GM18520 (cell line): ENCODE measurements at regions not wholly inside any gene's neighbourhood (a gene's known extent, or its start where the extent isn't known, plus 50 kb on each side); places are given as distances from the start of the nearest gene placed in this dataset.

Source experiments
- ATAC-seq: cut with Tn5 transposase; IDR thresholded peaks from one replicate; pipeline ENCODE4 v1.9.1; 2021; ENCODE audit not compliant: unreplicated experiment

DNA sequence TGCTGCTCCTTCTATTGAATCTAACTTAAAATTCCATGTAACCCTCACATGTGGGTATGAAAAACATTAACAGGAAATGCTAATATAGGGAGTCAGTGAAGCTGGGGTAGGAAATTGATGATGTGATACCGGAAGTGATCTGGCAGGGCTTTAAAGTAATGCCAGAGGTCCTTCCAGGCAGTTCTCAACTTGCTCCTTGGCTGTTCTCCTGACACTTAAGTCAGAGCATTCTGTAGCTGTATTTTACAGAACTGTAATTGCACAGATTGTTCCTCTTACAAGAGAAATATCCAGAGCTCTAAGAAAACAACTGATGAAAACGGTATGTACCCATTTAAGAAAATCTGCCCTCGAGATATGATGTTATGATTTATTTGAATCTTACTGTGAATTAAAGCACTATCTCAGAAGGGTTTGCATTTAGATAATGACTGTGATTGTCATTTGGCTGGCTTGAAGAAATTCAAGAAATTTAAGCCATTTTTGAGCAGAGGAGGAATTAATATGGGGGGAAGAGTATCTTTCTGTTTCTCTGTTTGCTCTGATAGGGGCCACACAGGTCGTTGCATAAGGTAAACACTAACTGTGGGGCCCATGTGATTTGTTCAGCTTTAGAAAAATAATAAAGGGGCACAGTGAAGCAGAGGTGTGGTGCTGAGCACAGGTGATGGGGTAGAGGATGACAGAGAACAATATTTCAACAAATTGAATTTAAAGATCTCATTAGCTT lies 88.4 kb downstream of the BBS10 start:
- no peak for ATAC-seq

DNA sequence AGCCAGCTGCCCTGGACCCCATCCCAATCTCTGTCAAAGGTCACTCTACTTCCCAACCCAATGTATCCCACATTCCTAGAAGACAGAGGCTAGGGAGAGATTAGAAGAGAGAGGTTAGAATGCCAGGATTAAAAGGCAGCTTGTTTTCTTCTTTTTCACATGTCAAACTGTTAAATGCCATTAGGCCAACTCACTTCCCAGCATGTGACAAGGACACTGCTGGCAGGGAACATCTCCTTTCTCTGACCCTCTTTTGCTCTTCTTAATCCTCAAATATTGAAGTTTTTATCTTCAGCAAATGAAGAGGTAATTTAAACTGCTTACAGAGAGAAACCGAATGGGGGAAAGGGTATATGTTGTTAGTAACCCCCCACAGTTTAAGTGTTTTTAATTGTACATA lies 89.1 kb downstream of the BBS10 start:
- no peak for ATAC-seq

DNA sequence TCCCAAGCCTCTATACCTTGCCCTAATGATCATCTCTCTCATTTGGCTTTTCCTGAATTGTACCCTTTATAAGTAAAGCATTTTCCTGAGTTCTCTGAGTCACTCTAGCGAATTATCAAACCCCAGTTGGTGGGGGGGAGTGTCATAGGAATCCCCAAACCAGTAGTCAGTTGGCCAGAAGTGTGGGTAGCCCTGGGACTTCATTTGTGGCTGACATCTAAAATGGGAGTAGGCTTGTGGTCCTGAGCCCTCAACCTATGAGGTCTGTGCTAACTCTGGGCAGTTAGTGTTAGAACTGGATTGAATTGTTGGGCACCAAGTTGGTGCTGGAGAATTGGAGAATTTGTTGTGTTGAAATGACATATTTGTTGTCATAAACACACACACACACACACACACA lies 91.3 kb downstream of the BBS10 start:
- ATAC-seq, result no peak

DNA sequence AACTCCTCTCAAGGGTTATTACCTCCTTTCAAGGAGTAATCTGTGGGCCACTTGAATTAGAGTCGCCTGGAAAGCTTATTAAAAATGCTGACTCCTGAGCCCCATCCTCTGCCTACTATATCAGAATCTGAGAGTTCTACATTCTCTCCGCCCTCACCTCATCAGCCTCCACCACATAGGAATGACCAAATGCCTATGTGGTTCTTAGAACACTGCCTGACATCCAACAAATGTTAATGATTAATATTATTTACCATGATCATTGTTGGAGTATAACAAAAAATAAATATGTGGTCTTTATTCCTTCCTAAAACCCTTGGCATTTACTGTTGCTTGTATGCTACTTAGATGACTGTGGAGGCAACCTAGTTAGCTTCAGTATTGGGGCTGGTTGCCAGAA lies 91.9 kb downstream of the BBS10 start:
- ATAC-seq, result no peak

DNA sequence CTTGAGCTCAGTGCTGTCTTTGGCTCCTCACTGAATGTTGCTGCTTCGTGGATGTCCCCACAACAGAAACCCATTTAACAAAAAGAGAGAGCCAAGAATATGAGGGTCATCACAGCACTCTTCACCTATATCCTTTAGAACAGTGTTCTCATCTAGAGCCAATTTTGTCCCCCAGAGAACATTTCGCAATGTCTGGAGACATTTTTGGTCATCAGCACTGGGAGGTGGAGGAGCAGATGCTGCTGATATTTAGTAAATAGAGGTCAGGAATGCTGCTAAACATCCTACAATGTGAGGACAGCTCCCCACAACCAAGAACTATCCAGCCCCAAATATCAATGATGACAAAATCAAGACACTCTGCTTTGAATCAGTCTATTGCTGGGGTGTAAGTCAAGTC lies 92.5 kb downstream of the BBS10 start:
- ATAC-seq, result no peak

DNA sequence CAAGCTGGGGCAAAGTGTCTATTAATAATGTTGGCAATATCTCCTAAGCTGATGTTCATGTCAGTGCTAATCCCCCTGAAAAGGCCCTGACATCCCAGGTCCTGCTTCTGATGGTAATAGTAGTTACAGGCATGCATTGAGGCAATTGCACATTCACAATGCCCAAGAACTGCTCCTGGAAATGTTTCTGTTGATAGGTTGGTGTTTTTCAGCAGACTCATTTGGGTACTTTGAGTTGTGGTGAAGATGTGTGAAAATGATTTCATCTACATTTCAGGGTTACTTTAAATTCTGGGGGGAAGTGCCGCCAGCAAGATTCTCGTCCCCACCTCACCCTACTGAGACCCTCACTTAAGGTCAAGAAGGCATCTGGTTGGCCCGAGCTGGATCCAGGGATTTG lies 92.9 kb downstream of the BBS10 start:
- ATAC-seq, result no peak

DNA sequence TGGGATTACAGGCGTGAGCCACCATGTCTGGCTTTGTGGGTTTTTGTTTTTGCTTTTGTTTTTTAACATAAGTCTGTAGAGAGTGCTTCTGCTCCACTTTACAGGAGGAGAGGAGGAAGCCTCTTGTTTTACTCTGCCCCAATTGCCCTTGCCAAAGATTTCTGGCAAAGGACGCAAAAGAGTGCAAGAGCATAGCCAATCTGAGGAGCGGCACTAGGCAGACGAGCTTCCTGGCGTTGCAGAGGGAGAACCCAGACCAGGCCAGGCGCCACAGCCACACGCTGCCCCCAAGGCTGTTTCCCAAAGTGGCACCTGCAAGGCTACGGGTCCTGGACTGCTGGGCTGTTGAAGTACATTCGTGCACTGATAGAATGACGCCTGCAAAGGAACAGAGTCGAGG lies 96.2 kb downstream of the BBS10 start:
- ATAC-seq, result no peak

DNA sequence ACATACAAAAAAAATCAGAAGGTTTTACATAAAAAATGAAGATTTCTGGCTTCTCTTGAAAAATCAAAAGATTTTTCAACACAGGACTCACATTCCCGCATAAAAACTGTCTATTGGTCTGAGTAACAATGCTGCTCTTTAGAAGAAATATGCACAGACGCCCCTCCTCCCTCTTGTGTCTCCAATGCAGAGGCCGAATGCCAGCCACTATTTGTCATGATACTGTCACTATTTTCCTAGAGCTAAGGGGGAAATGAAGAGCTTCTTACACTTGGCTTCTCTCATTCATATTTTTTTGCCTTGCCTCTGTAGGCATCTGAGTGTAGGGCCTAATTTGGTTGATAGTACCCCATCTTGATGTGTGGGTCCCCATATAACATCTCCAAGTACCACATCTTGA lies 98.0 kb downstream of the BBS10 start:
- no peak for ATAC-seq

DNA sequence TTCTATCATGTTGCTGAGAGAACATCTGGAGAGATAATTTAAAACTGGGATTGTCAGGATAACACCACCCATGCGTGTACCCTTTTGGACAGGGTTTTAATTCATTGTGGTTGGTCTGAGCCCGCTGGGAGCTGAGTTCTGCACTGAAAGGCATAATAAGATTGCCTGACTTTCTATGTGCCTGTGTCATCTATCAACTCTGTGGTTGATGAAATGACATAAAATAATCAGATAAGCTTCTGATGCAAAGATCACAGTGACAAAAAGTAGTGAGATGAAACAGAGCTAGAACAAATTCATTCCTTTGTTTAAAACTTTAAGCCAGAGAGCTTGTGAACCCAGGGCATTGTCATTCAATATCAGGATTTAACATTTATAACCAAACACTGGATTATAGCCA lies 98.7 kb downstream of the BBS10 start:
- ATAC-seq, result no peak

DNA sequence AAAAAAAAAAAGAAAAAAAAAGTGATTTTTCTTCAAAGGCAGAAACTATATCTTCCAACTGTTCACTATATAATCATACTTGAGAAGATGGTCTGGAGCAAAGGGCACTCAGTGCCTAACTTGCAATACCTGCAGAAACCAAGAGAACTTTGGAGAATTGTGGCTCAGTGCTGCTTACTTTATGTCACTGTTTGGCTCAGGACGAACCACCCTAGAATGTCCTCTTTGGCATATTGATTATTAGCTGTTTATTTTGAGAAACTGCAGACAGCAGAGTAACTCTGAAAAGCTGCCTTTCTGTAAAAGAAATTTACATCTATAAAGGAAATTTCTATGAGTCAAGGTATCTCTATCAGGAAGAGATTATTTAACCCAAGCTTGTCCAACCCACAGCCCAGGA lies 100.2 kb downstream of the BBS10 start:
- no peak for ATAC-seq

DNA sequence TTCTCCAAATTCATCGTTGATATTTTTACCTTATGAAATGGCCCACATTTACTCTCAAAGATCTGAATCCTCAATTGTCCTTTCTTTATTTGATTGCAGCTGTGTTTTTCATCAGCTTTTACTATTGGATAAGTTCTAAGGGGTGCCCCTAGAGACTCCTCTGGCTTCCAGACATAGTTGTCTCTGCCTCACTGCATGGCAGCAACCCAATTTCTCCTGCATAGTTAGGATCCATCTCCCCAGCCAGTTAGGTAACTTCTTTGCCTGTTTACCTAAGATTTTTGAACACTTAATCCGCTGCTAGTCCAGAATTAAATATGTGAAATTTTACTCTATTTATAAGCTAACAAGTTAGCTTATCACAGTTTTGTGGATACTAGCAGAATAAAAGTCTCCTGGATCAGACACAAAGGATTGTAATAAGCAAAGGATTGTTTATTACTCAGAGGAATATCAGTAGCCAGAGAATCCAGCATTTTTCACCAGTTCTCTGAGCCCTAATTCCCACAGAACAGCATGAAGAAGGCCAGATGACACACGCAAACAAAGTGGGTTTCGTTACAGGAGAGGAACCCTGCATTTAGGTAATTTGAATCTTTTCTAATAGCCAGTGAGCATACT lies 101.1 kb downstream of the BBS10 start:
- no peak for ATAC-seq

DNA sequence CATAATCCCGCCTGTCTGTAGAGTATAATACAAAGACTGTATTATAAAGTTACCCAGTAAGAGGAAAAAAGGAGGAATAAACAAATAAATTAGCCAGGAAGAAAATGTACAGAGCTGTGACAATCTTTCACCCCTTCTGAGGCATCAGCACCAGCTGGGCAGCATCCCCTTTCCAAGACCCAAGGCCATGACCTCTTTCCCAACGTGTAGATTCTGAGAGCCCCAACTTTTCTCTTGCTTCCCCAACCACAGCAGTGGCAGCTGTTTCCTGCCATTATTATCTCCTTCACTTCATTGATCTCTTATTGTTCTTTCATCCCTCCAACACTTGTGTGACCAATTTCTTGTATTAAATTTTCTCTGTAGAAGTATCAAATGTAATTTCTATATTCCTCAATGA lies 101.6 kb downstream of the BBS10 start:
- no peak for ATAC-seq

DNA sequence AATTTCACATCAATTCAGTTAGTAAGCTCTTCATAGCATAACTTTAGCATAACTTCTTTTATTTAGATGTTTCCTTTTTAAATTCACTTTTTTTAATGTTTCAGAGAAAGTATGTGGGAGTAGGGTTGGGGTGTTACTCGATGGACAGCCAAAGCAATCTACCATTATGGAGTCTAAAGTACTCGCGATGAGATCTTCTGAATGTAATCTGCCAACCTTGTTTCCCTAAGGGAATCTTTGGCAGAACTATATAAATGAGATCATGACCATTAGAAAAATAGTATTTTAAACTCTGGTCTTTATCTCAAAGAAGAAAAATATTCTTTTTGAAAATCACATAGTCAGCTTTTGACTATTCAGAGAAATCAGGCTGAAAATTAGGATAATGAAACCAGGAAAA lies 103.9 kb downstream of the BBS10 start:
- ATAC-seq, result no peak

DNA sequence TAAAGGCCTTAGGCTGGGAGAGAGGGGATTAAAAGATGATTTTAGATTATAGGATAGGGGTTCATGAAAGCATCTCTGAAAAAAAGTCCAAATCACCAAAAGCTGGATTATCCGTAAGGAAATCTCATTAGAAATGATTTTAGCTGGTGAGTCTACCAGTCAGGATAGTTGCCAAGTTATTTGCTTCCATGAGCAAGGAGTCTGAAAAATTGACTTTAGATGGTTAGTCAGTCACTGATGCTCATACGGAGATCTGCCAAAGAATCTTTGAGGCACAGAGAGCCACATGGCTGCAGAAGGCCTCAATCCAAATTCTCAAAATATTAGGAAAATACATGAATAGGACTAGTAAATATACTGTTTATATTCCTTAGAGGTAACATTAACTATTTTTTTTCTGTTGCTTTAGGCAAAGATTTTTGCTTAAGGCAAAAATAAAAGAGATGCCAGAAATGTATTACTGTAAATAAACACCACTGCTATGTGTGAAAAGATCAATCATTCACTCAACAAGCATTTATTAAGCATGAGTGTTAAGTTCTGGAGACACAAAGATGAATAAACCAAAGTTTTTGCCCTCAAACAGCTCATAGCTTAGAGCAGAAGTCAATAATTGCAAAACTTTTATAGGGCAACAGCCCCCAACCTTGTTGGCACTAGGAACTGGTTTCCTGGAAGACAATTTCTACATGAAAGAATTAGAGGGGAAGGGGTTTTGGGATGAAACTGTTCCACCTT lies 105.2 kb downstream of the BBS10 start:
- no peak for ATAC-seq

DNA sequence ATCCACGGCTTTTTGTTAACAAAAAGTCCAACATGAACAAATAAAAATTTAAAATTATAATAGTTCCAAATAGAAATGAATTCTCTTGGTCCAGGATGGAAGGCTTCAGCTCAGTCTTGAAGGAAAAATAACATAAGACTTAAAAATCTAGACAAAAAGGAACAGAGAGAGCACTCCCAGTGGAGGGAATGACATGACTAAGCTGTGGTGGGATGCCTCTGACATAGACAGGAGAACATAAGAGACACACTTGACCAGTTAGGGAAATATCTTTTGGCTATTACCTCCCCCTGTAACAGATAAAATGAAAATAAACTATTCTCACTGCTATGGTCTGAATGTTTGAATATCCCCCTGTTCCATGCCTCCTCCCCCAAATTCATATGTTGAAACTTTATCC lies 106.8 kb downstream of the BBS10 start:
- ATAC-seq, result no peak

DNA sequence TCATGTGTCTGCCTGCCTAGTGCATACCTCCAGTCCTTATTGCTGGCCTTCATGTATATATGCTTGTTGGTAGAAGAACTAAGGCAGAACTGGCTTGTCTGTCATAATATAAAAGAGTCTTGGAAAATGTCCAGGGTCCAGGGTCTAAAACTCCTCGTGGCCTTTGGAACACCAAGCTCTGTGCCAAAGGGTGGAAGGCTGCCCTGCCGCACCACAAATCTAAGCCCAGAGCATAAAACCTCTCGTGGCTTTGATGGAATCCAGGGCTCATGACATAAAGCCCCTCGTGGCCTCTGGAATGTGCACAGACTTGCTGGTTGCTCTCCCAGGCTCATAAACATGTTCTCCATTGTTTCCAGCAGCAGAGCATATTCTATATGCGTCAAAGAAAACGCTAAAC lies 107.9 kb downstream of the BBS10 start:
- ATAC-seq, result no peak

DNA sequence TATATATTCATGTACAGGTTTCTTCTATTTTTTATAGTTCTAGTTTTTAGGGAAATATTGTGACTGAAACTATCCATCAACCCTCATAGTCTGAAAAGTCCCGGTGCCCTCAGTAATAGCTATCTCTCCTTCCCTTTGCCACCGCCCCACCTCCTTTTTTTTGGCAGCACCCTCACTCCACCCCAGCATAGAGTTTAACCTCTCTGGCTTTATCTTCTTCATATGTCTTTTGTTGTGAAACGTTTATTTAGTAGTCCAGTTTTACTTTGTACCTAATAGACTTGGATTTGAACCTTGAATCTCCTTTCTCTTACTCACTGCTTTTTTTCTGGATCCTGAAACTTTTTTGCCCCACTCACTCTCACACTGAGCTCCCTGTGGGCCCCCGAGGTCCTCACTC lies 109.5 kb downstream of the BBS10 start:
- ATAC-seq, result no peak

DNA sequence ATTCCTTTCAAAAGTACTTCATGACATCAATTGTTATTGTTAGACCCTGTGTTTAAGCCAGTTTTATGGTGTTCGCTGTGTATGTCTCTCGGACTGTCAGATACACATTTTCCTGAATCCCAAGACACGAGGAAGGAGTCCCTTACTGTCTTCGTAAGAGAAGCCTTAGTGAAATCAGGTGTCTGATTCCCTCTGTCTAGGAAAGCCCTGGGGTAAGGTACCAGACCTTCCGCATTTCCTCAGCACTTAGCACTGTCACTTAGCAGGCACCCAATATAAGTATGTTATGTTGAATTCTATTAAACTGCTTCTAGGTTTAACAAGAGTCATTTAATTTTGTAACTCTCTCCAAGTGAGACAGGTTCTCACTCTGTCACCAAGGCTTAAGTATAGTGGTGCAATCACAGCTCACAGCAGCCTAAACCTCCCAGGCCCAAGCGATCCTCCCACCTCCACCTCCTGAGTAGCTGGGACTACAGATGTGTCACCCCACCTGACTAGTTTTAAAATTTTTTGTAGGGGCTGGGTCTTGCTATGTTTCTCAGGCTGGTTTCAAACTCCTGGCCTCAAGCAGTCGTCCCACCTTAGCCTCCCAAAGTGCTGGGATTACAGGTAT lies 111.0 kb downstream of the BBS10 start:
- no peak for ATAC-seq

DNA sequence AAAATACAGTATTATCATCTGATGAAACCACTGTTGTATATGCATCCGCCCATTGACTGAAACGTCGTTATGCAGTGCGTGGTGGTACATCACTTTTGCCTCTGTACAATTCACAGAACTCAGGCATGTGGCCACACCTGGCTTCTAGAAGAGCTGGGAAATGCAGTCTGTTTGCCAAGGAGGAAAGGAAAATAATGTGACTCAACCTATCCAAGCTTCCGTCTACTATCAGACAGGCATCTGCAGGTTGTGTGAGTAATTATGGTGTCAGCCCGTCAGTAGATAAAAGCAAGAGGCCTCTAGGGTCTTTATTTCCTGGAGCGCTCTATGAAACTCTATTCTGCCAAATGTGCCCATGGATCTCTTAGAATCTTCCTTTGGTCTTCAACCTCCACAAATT lies 111.6 kb downstream of the BBS10 start:
- no peak for ATAC-seq

DNA sequence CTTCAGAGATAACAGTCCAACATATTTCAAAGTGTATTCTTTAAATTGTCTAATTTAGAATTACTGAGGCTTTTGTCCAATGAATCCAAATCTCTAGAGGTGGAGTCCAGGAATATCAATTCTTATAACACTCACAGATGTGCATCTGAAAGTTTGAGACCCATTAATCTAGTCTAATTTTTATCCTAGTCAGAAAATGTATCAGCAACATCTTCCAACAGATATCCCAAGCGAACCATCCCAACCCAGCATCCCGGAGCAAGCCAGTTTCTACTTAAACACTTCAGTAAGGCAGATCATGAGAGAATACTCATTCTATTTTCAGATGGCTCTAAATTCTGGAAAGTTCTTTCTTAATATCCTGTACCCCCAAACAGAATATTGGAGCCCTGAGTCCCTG lies 113.5 kb downstream of the BBS10 start:
- ATAC-seq, result no peak

DNA sequence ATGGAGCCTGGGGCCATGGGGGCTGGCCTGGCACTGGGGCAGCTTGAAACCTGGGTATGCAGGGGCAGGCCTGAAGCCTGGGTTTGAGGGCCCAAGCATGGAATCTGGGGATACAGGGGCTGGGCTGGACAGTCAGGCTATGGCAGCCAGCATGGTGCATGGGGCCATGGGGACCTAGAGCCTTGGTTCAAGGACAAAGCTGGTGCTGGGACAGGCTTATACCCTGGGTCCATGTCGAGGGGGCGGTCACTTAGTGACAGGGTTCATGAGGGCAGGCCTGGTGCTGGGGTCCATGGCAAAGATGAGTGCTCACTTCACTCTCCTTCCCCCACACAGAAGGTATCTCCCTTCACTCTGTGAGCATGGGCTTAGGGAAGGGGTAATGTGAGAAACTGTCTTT lies 116.2 kb downstream of the BBS10 start:
- ATAC-seq, result no peak

DNA sequence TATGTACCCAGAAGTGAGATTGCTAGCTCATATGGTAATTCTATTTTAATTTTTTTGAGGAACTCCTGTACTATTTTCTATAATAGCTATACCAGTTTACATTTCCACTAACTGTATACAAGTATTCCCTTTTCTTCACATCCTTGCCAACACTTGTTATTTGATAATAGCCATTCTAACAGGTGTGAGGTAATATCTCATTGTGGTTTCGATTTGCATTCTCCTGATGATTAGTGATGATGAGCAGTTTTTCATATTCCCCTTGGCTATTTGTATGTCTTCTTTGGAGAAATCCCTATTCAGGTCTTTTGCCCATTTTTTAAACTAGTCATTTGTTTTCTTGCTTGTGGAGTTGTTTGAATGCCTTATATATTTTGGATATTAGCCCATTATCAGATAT lies 121.3 kb downstream of the BBS10 start:
- ATAC-seq, result no peak
